ENCODE measurements at regions not wholly inside any gene's neighbourhood (a gene's known extent, or its start where the extent isn't known, plus 50 kb on each side); places are given as distances from the start of the nearest gene placed in this dataset.
"Not testable (repeated sequence)": the region's sequence is repeated elsewhere in the genome, so short reads cannot be mapped to it uniquely, and the experiment has no call there.

GRCh38 chrX:76920607-76921006 is 493.1 kb downstream of the MAGEE1 start:
- no peak for TF ChIP-seq CTCF (IDR thresholded peaks at IDR 0.05; ENCODE audit: insufficient read depth, low read length, missing control alignments)
- ChIA-PET POLR2A (no interaction called here), CTCF (no interaction called here)
- DNase-seq (ENCODE audit: low read depth, low spot score): no peak
- no peak overlapping the region for H3K4me3 ChIP-seq (ENCODE audit: low read depth, low read length)

DNA sequence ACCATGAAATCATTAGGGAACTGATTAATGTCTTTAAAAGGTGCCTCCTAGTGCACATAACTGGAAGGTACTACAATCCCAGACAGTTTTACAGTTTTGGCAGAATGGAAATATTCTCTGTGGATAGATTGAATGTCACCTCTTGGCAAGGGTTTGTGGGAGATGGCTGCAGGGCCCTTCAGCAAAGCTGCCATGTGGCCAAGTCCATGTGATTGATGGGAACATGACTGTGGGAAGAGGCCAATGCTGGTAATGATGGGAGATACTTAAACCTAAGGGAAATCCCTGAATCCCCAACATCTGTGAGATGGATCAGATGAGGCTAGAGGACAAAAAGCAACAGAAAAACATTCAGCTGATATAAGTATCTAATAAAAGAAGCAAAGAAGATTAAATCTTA is 493.7 kb downstream of the MAGEE1 start:
- no peak for TF ChIP-seq CTCF (IDR thresholded peaks at IDR 0.05; ENCODE audit: insufficient read depth, low read length, missing control alignments)
- DNase-seq (ENCODE audit: low read depth, low spot score): no peak
- POLR2A ChIA-PET: no interaction called here
- CTCF ChIA-PET: no interaction called here
- no peak overlapping the region for H3K4me3 ChIP-seq (ENCODE audit: low read depth, low read length)

- TF ChIP-seq CTCF (IDR thresholded peaks at IDR 0.05; ENCODE audit: insufficient read depth, low read length, missing control alignments): no peak
- CTCF ChIA-PET: no interaction called here
- POLR2A ChIA-PET: no interaction called here
- H3K4me3 ChIP-seq (ENCODE audit: low read depth, low read length): no peak overlapping the region
- no peak for DNase-seq (ENCODE audit: low read depth, low spot score)
These were observed 494.6 kb downstream of the MAGEE1 start for GRCh38 chrX:76922100-76922499.

DNA sequence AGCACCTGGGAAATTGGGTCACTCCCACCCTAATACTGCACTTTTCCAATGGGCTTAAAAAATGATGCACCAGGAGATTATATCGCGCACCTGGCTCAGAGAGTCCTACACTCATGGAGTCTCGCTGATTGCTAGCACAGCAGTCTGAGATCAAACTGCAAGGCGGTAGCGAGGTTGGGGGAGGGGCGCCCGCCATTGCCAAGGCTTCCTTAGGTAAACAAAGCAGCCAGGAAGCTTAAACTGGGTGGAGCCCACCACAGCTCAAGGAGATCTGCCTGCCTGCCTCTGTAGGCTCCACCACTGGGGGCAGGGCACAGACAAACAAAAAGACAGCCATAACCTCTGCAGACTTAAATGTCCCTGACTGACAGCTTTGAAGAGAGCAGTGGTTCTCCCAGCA is 497.1 kb downstream of the MAGEE1 start:
- CTCF ChIA-PET; DNase-seq (ENCODE audit: low read depth, low spot score); H3K4me3 ChIP-seq (ENCODE audit: low read depth, low read length); POLR2A ChIA-PET: not testable (repeated sequence)

DNA sequence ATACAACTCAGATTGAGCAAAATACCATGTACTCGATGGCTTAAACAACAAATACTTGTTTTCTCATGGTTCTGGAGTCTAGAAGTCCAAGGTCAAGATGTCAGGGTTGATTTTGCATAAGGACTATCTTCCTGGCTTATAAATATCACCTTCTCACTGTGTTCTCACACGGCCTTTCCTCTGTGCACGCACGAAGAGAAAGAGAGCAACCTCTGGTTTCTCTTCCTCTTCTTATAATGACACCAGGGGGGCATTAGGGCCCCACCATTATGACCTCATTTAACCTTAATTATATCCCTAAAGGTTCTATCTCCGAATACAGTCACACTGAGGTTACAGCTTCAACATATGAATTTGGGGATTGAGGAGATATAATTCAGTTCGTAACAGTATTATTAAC is 504.0 kb downstream of the MAGEE1 start:
- TF ChIP-seq CTCF (IDR thresholded peaks at IDR 0.05; ENCODE audit: insufficient read depth, low read length, missing control alignments): no peak
- ChIA-PET CTCF (no interaction called here), POLR2A (no interaction called here)
- H3K4me3 ChIP-seq (ENCODE audit: low read depth, low read length): no peak overlapping the region
- DNase-seq (ENCODE audit: low read depth, low spot score): no peak

GRCh38 chrX:76957485-76957884 is 489.7 kb upstream of the FGF16 start:
- ChIA-PET POLR2A (no interaction called here), CTCF (no interaction called here)
- TF ChIP-seq CTCF (IDR thresholded peaks at IDR 0.05; ENCODE audit: insufficient read depth, low read length, missing control alignments): no peak
- no peak overlapping the region for H3K4me3 ChIP-seq (ENCODE audit: low read depth, low read length)
- DNase-seq (ENCODE audit: low read depth, low spot score): no peak

- POLR2A ChIA-PET: no interaction called here
- CTCF ChIA-PET: no interaction called here
- H3K4me3 ChIP-seq (ENCODE audit: low read depth, low read length): no peak overlapping the region
- no peak for DNase-seq (ENCODE audit: low read depth, low spot score)
- TF ChIP-seq CTCF (IDR thresholded peaks at IDR 0.05; ENCODE audit: insufficient read depth, low read length, missing control alignments): no peak
These were observed 475.5 kb upstream of the FGF16 start for GRCh38 chrX:76971393-76972376.

Measured in AG04449 (cell line).